Activated T-helper 17 cell treated with anti-CD3 and anti-CD28 coated beads, Interleukin-2, amount 50 U/mL, for 72 hours (primary cell): ENCODE measurements at regions not wholly inside any gene's neighbourhood (a gene's known extent, or its start where the extent isn't known, plus 50 kb on each side); places are given as distances from the start of the nearest gene placed in this dataset.

Experiments
- ATAC-seq: fragments of 150-1000 bp; cut with Tn5 transposase; replicated peaks from 2 replicates; pipeline ENCODE4 v1.10.0; 2021; ENCODE audit warnings: mild to moderate bottlenecking, moderate library complexity
- H3K27ac Mint-ChIP-seq: one replicate; pipeline ENCODE4 v1.8.0; 2022; ENCODE audit warnings: mixed read lengths
- H3K27me3 Mint-ChIP-seq: one replicate; pipeline ENCODE4 v1.8.0; 2022; ENCODE audit warnings: mixed read lengths
- H3K36me3 Mint-ChIP-seq: one replicate; pipeline ENCODE4 v1.8.0; 2022; ENCODE audit warnings: low read depth, mild to moderate bottlenecking, mixed read lengths
- H3K4me1 Mint-ChIP-seq: one replicate; pipeline ENCODE4 v1.8.0; 2022; ENCODE audit warnings: mixed read lengths
- H3K4me3 Mint-ChIP-seq: one replicate; pipeline ENCODE4 v1.8.0; 2022; ENCODE audit warnings: mild to moderate bottlenecking, mixed read lengths
- H3K9me3 Mint-ChIP-seq: one replicate; pipeline ENCODE4 v1.8.0; 2022; ENCODE audit warnings: mixed read lengths

DNA sequence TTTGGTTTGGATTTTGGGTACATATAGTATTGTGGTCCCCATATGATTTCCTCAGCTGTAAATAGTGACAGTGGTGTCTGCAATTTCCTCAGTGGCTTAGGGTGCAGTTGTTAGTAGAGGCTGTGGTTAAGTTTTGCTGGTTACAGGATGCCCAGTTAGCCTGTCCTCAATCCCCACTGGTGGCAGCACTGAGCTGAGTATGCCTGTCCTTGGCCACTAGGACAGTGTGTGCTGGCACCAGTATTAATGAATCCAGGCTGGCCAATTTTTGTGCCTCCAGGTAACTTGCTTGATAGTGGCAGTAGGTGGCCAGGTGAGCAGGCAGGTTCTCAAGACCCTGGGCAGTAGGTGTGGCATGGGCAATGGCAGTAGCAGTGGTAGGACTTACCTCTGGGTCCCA lies 973.1 kb downstream of the TMEM182 start:
- no peaks in the 10 kb centered on the region for H3K4me1 Mint-ChIP-seq
- peaks cover 32% of the 10 kb centered on the region for H3K9me3 Mint-ChIP-seq
- H3K4me3 Mint-ChIP-seq, result no peak overlapping the region
- H3K36me3 Mint-ChIP-seq, result no peaks in the 10 kb centered on the region
- H3K27me3 Mint-ChIP-seq, result no peaks in the 10 kb centered on the region
- H3K27ac Mint-ChIP-seq, result no peak overlapping the region
- ATAC-seq, result no peak

DNA sequence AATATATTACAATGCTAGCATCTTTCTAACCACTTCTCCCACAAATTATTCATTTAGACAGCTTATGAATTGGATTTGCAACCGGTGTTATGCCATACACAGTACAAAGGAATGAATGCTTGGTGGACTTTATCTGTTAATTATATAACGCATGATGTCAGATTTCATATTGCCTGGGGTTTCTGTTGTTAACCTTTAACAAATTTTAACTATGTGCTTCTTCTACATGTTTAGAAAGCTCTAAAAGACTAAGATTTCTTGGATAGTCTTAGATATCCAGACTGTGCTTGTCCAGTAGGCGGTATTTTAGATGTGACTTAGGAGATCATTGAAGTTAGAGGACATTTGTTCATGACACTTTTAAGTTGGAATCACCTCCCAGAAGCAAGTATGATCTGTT lies 976.3 kb downstream of the TMEM182 start:
- Mint-ChIP-seq H3K9me3 (peaks cover 17% of the 10 kb centered on the region), H3K27ac (no peak overlapping the region), H3K4me1 (no peaks in the 10 kb centered on the region), H3K4me3 (no peak overlapping the region), H3K36me3 (no peaks in the 10 kb centered on the region), H3K27me3 (no peaks in the 10 kb centered on the region)
- ATAC-seq, result no peak

DNA sequence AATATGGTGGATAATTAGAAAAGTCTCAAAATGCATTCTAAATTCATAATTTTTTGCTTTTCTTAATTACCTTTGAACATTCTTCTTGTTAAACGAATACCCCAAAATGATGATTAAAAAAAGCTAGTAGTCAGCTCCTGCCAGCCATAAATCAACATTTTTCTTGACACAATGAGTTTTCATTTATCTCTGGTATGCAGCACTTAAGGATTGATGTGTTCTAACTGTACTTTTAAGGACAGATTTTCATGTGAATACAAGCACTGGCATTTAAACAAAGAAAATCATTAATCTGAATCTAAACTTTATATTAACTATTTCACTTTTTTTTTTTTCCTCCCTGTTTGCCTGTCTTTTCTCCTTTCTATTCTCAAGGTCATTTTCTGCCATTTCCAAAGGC lies 976.8 kb downstream of the TMEM182 start:
- no peak for ATAC-seq
- peaks cover 15% of the 10 kb centered on the region for H3K9me3 Mint-ChIP-seq

DNA sequence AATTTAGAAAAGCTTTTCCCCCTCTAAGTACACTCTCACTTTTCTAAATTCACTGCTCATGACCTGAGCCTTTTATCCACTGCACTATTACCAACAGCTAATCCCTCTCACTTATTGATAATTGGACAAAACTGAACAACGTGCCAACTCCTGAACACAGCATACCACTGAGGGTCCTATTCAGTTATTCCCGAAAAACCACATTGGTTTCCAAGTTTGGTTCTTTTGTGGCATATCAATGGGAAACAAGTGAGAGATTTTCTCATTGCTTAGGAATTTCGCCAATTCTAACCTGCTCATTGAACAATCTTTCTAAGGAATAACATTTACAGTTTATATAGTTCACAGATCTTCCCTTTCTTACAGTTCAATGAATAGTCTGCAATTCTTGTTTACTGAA lies 977.4 kb downstream of the TMEM182 start:
- Mint-ChIP-seq H3K9me3 (peaks cover 14% of the 10 kb centered on the region), H3K27me3 (no peaks in the 10 kb centered on the region)
- no peak for ATAC-seq

More for the DNA sequence above, 976.8 kb downstream of the TMEM182 start:
- no peaks in the 10 kb centered on the region for H3K27me3 Mint-ChIP-seq
- H3K36me3 Mint-ChIP-seq, result no peaks in the 10 kb centered on the region
- H3K27ac Mint-ChIP-seq, result no peak overlapping the region
- H3K4me3 Mint-ChIP-seq, result no peak overlapping the region
- no peaks in the 10 kb centered on the region for H3K4me1 Mint-ChIP-seq

GRCh38 chr2:103739921-103740320 lies 978.1 kb downstream of the TMEM182 start:
- Mint-ChIP-seq H3K4me1 (no peaks in the 10 kb centered on the region), H3K36me3 (no peaks in the 10 kb centered on the region), H3K27ac (no peak overlapping the region), H3K4me3 (no peak overlapping the region), H3K9me3 (peaks cover 10% of the 10 kb centered on the region), H3K27me3 (no peaks in the 10 kb centered on the region)
- no peak for ATAC-seq

More for the DNA sequence above, 977.4 kb downstream of the TMEM182 start:
- Mint-ChIP-seq H3K36me3 (no peaks in the 10 kb centered on the region), H3K4me3 (no peak overlapping the region), H3K27ac (no peak overlapping the region), H3K4me1 (no peaks in the 10 kb centered on the region)

DNA sequence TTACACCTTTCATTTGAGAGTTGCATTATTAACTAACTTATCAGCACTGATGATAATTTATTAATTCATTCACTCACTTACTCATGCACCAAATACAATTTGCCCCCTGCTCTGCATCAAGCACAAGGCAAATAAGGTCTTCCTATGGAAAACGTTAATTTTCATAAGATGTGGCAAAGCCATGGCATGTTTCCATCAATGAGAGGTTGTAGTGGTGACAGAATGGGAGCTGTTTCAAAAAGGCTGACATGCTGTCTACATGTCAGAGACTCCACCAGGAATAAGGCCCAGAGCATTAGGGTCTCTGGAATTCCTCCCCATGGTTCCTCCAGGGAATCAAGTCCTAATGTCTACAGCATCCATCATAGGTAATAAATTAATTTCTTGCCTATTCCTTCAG lies 978.8 kb downstream of the TMEM182 start:
- no peak for ATAC-seq
- Mint-ChIP-seq H3K36me3 (no peaks in the 10 kb centered on the region), H3K9me3 (peaks cover 12% of the 10 kb centered on the region), H3K4me1 (no peaks in the 10 kb centered on the region), H3K4me3 (no peak overlapping the region), H3K27ac (no peak overlapping the region), H3K27me3 (no peaks in the 10 kb centered on the region)

- no peaks in the 10 kb centered on the region for H3K4me1 Mint-ChIP-seq
- H3K27ac Mint-ChIP-seq, result no peak overlapping the region
- H3K36me3 Mint-ChIP-seq, result no peaks in the 10 kb centered on the region
- no peak for ATAC-seq
- H3K9me3 Mint-ChIP-seq, result peaks cover 15% of the 10 kb centered on the region
- no peak overlapping the region for H3K4me3 Mint-ChIP-seq
- no peaks in the 10 kb centered on the region for H3K27me3 Mint-ChIP-seq
Observed at GRCh38 chr2:103743195-103743594, 981.4 kb downstream of the TMEM182 start.

DNA sequence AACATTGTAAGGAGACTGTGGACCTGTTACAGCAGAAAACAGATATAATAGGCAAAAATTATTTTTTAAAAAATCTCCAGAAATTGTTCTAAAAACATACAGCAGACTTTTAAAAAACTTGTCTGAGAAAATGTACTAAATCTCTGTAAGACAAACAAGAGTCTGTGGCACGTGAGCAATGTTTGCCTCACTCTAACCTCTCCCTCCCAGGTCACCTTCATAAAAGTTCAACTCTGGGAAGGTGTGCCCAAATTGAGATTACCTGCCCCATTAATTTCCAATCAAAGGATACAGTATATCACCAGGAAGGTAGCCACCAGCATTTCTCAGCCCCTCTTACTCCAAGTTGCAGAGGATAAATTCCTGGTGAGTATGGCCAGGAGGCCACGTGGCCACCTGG lies 992.7 kb downstream of the TMEM182 start:
- no peak overlapping the region for H3K27ac Mint-ChIP-seq
- no peaks in the 10 kb centered on the region for H3K36me3 Mint-ChIP-seq
- H3K4me3 Mint-ChIP-seq, result no peak overlapping the region
- no peaks in the 10 kb centered on the region for H3K27me3 Mint-ChIP-seq
- no peaks in the 10 kb centered on the region for H3K4me1 Mint-ChIP-seq
- H3K9me3 Mint-ChIP-seq, result peaks cover 24% of the 10 kb centered on the region
- ATAC-seq, result no peak

- ATAC-seq, result no peak
- no peaks in the 10 kb centered on the region for H3K36me3 Mint-ChIP-seq
- no peaks in the 10 kb centered on the region for H3K27me3 Mint-ChIP-seq
- H3K4me3 Mint-ChIP-seq, result no peak overlapping the region
- H3K4me1 Mint-ChIP-seq, result no peaks in the 10 kb centered on the region
- no peak overlapping the region for H3K27ac Mint-ChIP-seq
- H3K9me3 Mint-ChIP-seq, result peaks cover 25% of the 10 kb centered on the region
Observed at GRCh38 chr2:103773884-103774283, 1012.1 kb downstream of the TMEM182 start.

DNA sequence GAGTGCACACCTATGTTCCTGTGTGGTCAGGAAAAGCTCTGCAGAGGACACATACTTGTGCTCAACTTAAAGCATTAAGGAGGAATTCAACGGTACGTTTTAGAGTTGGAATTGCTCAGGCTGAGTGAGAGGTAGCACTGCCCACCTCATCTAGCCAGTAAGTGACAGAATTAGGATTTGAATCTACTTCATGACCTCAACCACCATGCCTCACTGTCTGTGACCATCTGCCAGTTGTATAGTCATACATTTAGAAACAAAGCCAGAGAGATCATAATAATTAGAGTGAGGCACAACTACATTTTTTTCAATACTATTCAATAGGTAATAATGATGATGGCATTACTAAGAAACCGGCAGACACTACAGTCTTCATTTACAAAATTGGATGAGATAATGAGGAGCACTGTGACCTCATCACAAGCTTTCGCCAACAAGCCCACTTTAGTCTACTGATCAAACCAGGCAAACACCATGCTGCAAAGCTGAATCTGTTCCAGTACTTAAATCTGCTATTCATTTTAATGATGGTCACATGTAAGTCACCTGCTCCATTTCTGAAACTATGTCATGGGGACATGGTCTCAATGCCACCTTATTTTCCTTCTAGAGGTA lies 1018.4 kb downstream of the TMEM182 start:
- no peak for ATAC-seq
- Mint-ChIP-seq H3K9me3 (peaks cover 27% of the 10 kb centered on the region), H3K27ac (no peak overlapping the region), H3K36me3 (no peaks in the 10 kb centered on the region), H3K4me1 (no peaks in the 10 kb centered on the region), H3K4me3 (no peak overlapping the region), H3K27me3 (no peaks in the 10 kb centered on the region)

- no peak for ATAC-seq
- H3K27me3 Mint-ChIP-seq, result no peaks in the 10 kb centered on the region
- H3K4me3 Mint-ChIP-seq, result no peak overlapping the region
- peaks cover 17% of the 10 kb centered on the region for H3K9me3 Mint-ChIP-seq
- H3K36me3 Mint-ChIP-seq, result no peaks in the 10 kb centered on the region
- H3K27ac Mint-ChIP-seq, result no peak overlapping the region
- H3K4me1 Mint-ChIP-seq, result no peaks in the 10 kb centered on the region
Observed at GRCh38 chr2:103781313-103781712, 1019.5 kb downstream of the TMEM182 start.

DNA sequence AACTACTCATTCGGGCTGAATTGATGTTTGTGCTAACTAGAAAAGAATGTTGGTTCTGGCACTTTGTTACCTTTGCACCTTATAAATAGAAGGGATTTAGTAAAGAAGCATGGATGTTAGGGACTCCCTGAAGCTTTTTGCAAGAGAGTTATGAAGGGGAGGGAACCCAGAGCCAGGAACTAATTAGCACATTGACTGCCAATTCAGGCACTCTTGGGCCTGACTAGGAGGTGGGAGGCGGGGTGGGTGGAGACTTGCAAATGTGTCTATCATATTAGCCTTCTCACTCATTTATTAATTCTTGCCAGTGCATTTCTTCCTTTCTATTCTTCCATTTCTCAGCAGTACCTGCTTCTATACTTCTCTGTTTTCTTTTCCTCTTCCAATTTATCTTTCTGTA lies 1022.4 kb downstream of the TMEM182 start:
- Mint-ChIP-seq H3K27me3 (no peaks in the 10 kb centered on the region), H3K27ac (no peak overlapping the region), H3K9me3 (peaks cover 13% of the 10 kb centered on the region), H3K36me3 (no peaks in the 10 kb centered on the region), H3K4me3 (no peak overlapping the region), H3K4me1 (no peaks in the 10 kb centered on the region)
- ATAC-seq, result no peak

GRCh38 chr2:103785432-103785831 lies 1023.6 kb downstream of the TMEM182 start:
- no peak for ATAC-seq
- Mint-ChIP-seq H3K9me3 (peaks cover 13% of the 10 kb centered on the region), H3K4me3 (no peak overlapping the region), H3K27me3 (no peaks in the 10 kb centered on the region), H3K27ac (no peak overlapping the region), H3K4me1 (no peaks in the 10 kb centered on the region), H3K36me3 (no peaks in the 10 kb centered on the region)

DNA sequence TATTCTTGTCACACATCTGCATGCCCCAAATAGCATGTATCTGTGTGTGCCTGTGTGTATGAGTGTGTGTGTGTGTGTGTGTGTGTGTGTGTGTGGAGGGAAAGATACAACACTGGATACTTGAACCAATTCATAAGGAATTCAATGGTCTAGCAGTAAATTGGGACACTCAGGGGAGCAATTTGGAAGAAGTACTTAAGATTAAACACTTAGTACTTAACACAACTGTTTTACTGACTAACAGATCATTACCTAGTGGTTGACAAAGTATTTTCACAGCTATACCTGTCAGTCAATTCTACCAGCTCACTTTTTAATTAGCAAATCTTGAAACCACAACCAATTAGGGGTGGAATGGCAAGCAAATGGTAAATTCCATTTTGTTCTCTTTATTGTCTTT lies 1024.1 kb downstream of the TMEM182 start:
- no peaks in the 10 kb centered on the region for H3K27me3 Mint-ChIP-seq
- H3K27ac Mint-ChIP-seq, result no peak overlapping the region

GRCh38 chr2:103788389-103788788 lies 1026.6 kb downstream of the TMEM182 start:
- H3K4me3 Mint-ChIP-seq, result no peak overlapping the region
- no peaks in the 10 kb centered on the region for H3K9me3 Mint-ChIP-seq
- ATAC-seq, result no peak
- no peaks in the 10 kb centered on the region for H3K36me3 Mint-ChIP-seq
- H3K4me1 Mint-ChIP-seq, result no peaks in the 10 kb centered on the region
- no peak overlapping the region for H3K27ac Mint-ChIP-seq
- H3K27me3 Mint-ChIP-seq, result no peaks in the 10 kb centered on the region

More for the DNA sequence above, 1024.1 kb downstream of the TMEM182 start:
- Mint-ChIP-seq H3K9me3 (peaks cover 13% of the 10 kb centered on the region), H3K4me3 (no peak overlapping the region), H3K36me3 (no peaks in the 10 kb centered on the region), H3K4me1 (no peaks in the 10 kb centered on the region)
- no peak for ATAC-seq

GRCh38 chr2:103788951-103789350 lies 1027.1 kb downstream of the TMEM182 start:
- Mint-ChIP-seq H3K4me1 (no peaks in the 10 kb centered on the region), H3K9me3 (no peaks in the 10 kb centered on the region), H3K27me3 (no peaks in the 10 kb centered on the region), H3K4me3 (no peak overlapping the region), H3K27ac (no peak overlapping the region), H3K36me3 (no peaks in the 10 kb centered on the region)
- no peak for ATAC-seq
